Left kidney (tissue), 1 donor: ENCODE measurements at regions not wholly inside any gene's neighbourhood (a gene's known extent, or its start where the extent isn't known, plus 50 kb on each side); places are given as distances from the start of the nearest gene placed in this dataset.

Experiments
- DNase-seq: peaks from one replicate; pipeline ENCODE4 v3.0.0-alpha.2; 2013

DNA sequence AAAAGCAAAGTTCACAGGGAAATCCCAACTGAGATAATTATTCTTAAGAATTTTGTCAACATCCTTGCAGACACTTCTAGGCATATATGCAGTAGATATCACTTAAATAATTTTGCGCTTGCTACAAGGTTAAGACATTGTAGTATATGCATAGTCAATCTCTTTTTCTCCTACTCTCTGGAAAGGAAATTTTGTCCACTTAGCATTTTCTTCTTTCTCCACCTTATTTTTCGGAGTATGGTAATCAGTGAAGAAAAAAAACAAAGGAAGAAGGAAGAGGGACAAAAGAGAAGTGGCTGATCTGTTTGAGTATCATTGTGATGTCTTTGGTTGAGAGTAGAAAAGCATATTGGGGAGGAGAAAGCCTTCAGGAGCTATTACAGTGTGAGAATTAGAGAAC lies 104.6 kb downstream of the LACC1 start:
- DNase-seq = no peak

DNA sequence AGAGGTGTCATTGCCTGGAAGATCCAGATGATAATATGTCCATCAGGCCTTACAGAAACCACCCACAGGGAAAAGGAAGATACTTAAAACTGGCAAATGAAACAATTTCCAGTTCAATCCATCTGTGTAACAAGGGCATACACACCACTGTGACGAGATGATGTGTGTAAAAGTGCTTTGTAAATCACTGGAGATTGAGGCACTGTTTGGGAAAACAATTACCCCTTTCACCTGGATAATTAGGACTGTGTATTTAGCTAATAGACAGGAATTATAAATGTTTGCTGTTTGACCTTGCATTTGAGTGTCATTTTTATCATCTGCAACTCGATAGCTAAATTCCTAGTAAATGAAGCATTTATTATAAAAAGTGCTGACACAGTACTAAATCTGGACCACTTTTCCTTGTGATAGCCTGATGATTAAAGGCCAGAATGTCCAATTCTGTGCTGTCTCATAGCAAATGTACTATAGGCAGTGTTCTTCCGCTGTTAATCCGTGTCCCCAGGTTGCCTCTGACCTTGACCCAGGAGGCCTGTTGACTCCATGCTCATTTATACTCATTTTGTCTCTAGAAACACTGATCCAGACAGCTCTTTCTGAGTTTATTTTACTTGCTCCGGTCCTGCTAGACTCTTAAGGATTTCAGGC lies 105.8 kb downstream of the LACC1 start:
- DNase-seq = no peak

GRCh38 chr13:43986421-43986981 lies 106.8 kb downstream of the LACC1 start:
- DNase-seq = no peak

DNA sequence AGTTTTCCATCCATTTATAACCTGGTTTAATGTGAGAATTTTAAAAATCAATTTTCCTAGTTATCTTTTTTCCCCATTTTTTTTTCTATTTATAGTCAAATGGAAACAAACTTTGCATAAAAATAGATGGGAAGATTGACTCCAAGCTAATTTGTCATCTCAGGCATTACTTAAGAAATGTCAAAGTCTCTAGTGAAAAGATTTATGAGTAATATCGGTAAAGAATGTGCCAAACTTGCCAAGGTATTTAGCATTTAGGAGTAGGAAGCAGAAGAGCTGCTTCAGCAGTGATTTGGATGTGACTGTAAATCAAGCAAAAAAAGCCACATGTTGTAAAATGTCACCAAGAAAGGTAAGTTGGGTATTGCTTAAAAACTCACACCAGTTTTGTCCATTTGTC lies 108.6 kb downstream of the LACC1 start:
- DNase-seq = no peak

DNA sequence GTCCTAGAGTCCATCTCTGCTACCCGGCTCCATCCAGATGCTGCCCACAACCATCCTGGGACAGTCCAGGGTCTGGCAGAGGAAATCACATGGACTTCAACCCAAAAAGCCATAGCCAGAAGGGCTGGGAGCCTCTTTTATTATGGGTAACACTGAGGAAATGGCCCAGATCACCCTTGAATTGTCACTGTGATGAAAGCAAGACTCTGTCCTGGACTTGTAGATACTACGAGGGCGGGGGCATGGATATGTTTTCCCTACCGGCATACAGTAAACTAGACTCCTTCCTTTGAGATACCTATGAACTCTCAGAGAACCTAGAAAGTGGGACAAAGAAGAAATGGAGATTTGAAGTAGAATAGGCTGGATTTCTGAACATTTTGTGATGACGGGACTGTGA lies 110.3 kb downstream of the LACC1 start:
- no peak for DNase-seq

DNA sequence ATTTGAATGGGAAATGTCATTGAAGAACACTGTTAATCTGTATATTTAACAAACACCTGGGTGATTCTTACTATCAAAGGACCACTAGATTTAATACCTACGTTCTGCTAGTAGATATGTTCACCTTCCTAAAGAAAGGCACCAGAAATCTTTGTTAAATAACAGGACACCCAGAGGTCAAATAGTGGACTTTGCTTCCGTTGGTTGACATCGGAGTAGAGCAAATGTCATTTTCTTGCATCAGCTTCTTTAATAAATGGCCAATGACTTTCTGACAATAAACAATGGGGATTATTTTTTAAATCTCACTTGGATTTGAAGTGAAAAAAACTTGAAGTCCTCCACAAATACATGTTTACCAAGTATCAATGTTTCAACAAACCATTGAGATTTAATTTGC lies 111.1 kb downstream of the LACC1 start:
- no peak for DNase-seq

GRCh38 chr13:43991773-43992201 lies 112.1 kb downstream of the LACC1 start:
- DNase-seq = no peak

DNA sequence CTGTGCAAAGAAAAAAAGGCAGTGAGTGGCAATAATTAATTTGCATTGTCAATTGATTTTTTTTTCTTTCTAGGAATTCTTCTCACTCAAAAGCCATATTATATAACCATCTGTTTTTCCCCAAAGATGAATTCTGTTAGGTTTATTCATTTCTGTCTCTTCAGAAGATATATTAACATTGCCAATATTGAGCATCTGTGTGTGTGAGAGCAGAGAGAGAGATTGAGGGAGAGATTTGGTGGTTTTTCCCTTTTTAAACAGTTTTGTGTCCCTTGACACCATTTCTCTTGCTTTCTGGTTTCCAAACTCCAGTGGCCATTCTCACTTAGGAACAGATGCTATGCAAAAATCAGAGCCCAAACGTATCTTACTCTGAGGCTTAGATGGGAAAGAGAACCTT lies 112.5 kb downstream of the LACC1 start:
- DNase-seq = no peak

GRCh38 chr13:43994999-43995859 lies 115.5 kb downstream of the LACC1 start:
- DNase-seq = no peak

GRCh38 chr13:43996221-43996620 lies 116.5 kb downstream of the LACC1 start:
- no peak for DNase-seq

GRCh38 chr13:44003481-44003880 lies 123.8 kb downstream of the LACC1 start:
- no peak for DNase-seq

- no peak for DNase-seq
These were observed 125.2 kb downstream of the LACC1 start for GRCh38 chr13:44004878-44005277.

DNA sequence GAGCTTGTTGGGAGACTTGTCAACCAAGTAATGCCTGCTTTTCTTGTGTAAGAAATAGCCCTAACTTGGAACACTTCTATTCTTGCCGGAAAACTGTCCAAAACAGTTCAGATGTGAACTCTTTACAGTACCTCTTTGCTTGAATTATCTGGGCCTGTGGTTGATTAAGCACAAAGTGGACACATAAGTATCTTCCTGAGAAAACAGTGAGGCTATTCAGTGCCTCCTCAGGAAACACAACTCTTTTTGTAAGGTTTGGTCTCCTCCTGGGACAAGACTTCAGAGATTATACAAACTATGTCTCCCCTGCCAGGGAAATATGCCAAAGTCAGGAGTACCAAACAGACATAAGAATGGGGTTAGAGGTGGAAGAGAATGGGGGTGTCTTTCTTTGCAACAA lies 127.7 kb downstream of the LACC1 start:
- DNase-seq = no peak

GRCh38 chr13:44011036-44011435 lies 131.3 kb downstream of the LACC1 start:
- no peak for DNase-seq

GRCh38 chr13:44012910-44013757 lies 133.4 kb downstream of the LACC1 start:
- DNase-seq = no peak

- peak; percentile 48 for DNase-seq
These were observed 134.1 kb downstream of the LACC1 start for GRCh38 chr13:44013758-44014291.

DNA sequence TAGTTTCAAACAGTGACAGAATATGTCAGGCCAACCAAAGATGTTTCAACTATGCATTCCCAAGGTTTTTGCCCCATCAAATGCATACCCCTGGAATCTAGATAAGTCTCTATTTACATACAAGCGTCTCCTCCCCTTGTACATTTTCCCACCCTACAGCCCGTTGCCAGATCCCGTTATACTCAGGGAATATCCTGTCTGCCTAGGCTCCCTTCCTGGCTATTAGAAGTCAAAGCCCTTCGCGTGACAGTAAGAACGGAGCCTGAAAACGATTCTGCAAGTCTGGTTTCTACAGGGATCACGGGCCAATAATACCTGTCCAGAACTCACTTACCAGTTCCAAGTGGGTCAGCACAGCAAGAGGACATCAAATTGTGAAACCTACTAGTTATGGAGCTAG lies 134.8 kb downstream of the LACC1 start:
- no peak for DNase-seq

DNA sequence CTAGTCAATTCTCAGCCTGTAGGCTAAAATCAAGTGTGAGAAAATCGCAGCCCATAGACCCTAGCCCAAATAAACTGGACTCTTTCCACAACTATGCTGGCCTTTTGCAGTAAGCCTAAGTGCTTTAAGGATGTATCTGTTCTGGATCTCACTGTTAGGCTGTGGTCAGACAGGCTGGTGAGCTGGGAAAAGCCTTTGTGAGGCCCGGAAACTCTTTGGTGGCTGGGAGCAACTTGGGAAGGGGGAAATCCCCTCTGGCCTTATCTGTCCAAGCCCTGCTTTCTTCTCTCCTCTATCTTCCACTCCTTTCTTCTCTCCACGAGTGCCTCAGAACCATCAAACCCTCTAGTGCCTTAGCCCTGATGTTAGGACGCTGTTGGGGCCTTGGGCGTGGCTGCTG lies 135.4 kb downstream of the LACC1 start:
- no peak for DNase-seq

GRCh38 chr13:44015811-44016210 lies 136.1 kb downstream of the LACC1 start:
- DNase-seq = no peak

DNA sequence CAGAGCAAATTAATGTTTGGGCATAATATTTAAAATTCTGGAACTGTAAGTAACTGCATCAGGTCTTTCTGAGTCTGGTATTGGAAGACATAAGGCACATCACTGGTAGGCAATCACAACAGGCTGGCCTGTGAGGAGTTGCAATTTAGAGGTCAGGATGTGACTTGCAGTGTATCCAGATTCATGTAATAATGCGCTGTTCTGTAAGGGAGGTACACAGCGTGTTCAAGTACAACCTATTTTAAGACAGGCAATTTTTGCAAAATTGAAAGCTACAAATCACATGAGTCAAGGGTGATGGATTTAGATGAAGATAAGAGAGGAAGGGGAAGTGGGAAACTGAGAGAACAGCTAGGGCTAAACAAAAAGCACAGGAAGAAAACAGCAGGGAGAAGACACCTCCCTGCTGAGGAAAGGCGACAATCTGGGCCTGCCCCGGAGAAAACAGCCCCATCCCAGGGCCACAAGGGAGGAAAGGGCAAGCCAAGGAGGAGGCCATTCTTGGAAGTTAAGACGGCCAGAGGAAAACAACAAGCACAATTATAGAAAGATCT lies 138.1 kb downstream of the LACC1 start:
- DNase-seq = no peak

DNA sequence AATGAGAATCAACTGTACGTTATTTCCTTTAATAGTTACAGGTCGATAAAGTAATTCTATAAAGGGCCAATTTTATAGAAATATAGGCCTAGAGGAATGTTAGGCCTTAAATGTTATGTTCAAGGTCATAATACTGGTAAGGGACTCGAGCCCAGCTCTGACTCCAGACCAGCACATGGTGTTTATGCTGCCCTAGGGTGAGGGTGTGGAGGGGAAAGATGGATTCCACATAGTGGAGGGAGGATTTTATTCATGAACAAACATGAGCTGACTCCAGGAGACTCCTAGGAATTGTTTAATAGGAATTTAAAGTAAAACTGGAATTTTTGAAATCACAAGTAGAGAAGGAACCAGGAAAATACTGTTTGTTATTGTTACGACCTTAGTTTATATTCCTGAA lies 139.9 kb downstream of the LACC1 start:
- DNase-seq = no peak

DNA sequence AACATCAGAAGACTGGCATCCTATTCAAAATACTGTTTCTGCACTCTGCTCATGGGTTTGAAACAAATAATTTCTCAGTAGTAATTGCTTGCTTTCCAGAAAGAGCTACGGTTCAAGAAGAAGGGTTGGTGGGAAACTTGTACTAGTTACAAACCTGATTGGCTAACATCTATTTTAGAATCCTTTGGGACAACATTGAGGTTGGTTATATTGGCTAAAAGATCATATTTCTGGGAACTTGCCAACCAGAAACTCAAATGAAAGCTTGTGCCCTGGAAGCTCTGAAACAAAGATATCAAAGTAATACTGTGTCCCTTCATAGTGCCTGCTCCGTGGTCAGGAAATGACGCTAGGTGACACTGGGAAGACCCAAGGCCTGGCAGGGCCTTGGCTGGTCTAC lies 141.7 kb downstream of the LACC1 start:
- no peak for DNase-seq
